H1 (cell line): ENCODE measurements at regions not wholly inside any gene's neighbourhood (a gene's known extent, or its start where the extent isn't known, plus 50 kb on each side); places are given as distances from the start of the nearest gene placed in this dataset.

Experiments used
- CTCF ChIA-PET: fragments of 300-600 bp; sonication (Branson Sonifier 250); formaldehyde crosslinking; loops from one replicate; lab custom pipeline; 2021; ENCODE audit not compliant: partially characterized antibody; lab: Charles Lee
- POLR2A ChIA-PET: fragments of 300-600 bp; sonication (Branson Sonifier 250); formaldehyde crosslinking; loops from one replicate; lab custom pipeline; 2021; ENCODE audit warnings: inconsistent platforms; ENCODE audit not compliant: partially characterized antibody; lab: Charles Lee
- DNase-seq, 2 experiments: peaks; one replicate each; pipeline versions ENCODE4 v3.0.0 to v3.0.0-alpha.2; 2010 to 2022; ENCODE audit warnings: low spot score in 2 of 2, low read depth in 1 of 2, mixed read lengths in 1 of 2
- FAIRE-seq: peaks from 2 replicates; lab custom pipeline; 2011; peaks lifted over from hg19 to GRCh38; lab: Jason Lieb, UNC
- H2AFZ ChIP-seq: 2 replicates; pipeline ENCODE4 v1.8.1; 2012; ENCODE audit warnings: low read length, inconsistent platforms
- H2AK5ac ChIP-seq: 2 replicates; pipeline ENCODE4 v1.6.1; 2013; ENCODE audit warnings: low read depth, low read length
- H2BK120ac ChIP-seq: replicated peaks from 2 replicates; pipeline ENCODE3; 2013; ENCODE audit warnings: low read depth, low read length, inconsistent platforms
- H2BK12ac ChIP-seq: 2 replicates; pipeline ENCODE4 v1.6.1; 2013; ENCODE audit warnings: low read depth, low read length
- H2BK15ac ChIP-seq: 2 replicates; pipeline ENCODE4 v1.6.1; 2013; ENCODE audit warnings: low read length
- H2BK20ac ChIP-seq: 2 replicates; pipeline ENCODE4 v1.6.1; 2013; ENCODE audit warnings: low read length
- H2BK5ac ChIP-seq: 2 replicates; pipeline ENCODE4 v1.6.1; 2013; ENCODE audit warnings: low read depth, low read length
- H3K14ac ChIP-seq: 2 replicates; pipeline ENCODE4 v1.6.1; 2013; ENCODE audit warnings: inconsistent platforms; ENCODE audit not compliant: insufficient read length
- H3K18ac ChIP-seq: 2 replicates; pipeline ENCODE4 v1.6.1; 2013; ENCODE audit warnings: low read length; ENCODE audit errors: extremely low read depth
- H3K23ac ChIP-seq: 2 replicates; pipeline ENCODE4 v1.6.1; 2013; ENCODE audit warnings: inconsistent platforms; ENCODE audit not compliant: insufficient read length
- H3K23me2 ChIP-seq: 2 replicates; pipeline ENCODE4 v1.6.1; 2013; ENCODE audit warnings: low read depth, low read length
- H3K27ac ChIP-seq: 2 replicates; pipeline ENCODE4 v1.6.1; 2011; ENCODE audit warnings: low read depth, low read length, inconsistent platforms
- H3K27me3 ChIP-seq, 4 experiments: replicated peaks in 1 of 4; 1 replicate in 1 of 4; 2 replicates in 3 of 4; pipeline versions ENCODE4 v1.6.1 to v1.8.1; 2011 to 2013; ENCODE audit warnings: low read length in 3 of 4, mild to moderate bottlenecking in 3 of 4, inconsistent platforms in 2 of 4, mixed read lengths in 2 of 4, moderate library complexity in 1 of 4; ENCODE audit not compliant: control insufficient read depth in 3 of 4, insufficient read depth in 3 of 4; ENCODE audit errors: extremely low read depth in 1 of 4
- H3K36me3 ChIP-seq, 4 experiments: 2 replicates each; pipeline versions ENCODE4 v1.6.1 to v1.8.1; 2011 to 2013; ENCODE audit warnings: mild to moderate bottlenecking in 4 of 4, low read length in 3 of 4, moderate library complexity in 2 of 4, control low read depth in 1 of 4, inconsistent platforms in 1 of 4; ENCODE audit not compliant: insufficient read depth in 4 of 4, control insufficient read depth in 2 of 4
- H3K4ac ChIP-seq: replicated peaks from 2 replicates; pipeline ENCODE3; 2013; ENCODE audit warnings: low read length, low read depth, mixed read lengths, inconsistent platforms; ENCODE audit not compliant: insufficient read length
- H3K4me1 ChIP-seq, 4 experiments: replicated peaks in 1 of 4; 1 replicate in 1 of 4; 2 replicates in 3 of 4; pipeline versions ENCODE4 v1.6.1 to v1.8.1; 2011 to 2013; ENCODE audit warnings: low read length in 3 of 4, inconsistent platforms in 2 of 4, mixed read lengths in 1 of 4; ENCODE audit not compliant: insufficient read depth in 4 of 4, control insufficient read depth in 3 of 4
- H3K4me2 ChIP-seq, 2 experiments: 2 replicates each; pipeline versions ENCODE4 v1.6.1 to v1.8.1; 2011 to 2013; ENCODE audit warnings: low read depth in 2 of 2, low read length in 2 of 2, control low read depth in 1 of 2, inconsistent platforms in 1 of 2, mild to moderate bottlenecking in 1 of 2; ENCODE audit not compliant: insufficient read depth in 1 of 2
- H3K4me3 ChIP-seq, 4 experiments: fragments of 200-600, 300-600 bp in 1 of 4; sonication (generic), shearing (Covaris generic), sonication (Bioruptor Twin) in 1 of 4; 2 replicates each; pipeline versions ENCODE4 v1.5.1 to v1.8.1; 2011 to 2016; ENCODE audit warnings: low read length in 4 of 4, low read depth in 3 of 4, control low read depth in 2 of 4, inconsistent platforms in 2 of 4, mild to moderate bottlenecking in 2 of 4, mixed read lengths in 1 of 4, moderate library complexity in 1 of 4; ENCODE audit not compliant: insufficient read depth in 2 of 4; ENCODE audit errors: extremely low read depth in 1 of 4
- H3K56ac ChIP-seq: replicated peaks from 2 replicates; pipeline ENCODE3; 2013; ENCODE audit warnings: low read depth, mild to moderate bottlenecking, mixed read lengths, low read length, inconsistent platforms; ENCODE audit not compliant: insufficient read length
- H3K79me1 ChIP-seq: 2 replicates; pipeline ENCODE4 v1.6.1; 2013; ENCODE audit warnings: low read depth, low read length, control low read depth
- H3K79me2 ChIP-seq, 2 experiments: 2 replicates each; pipeline versions ENCODE4 v1.6.1 to v1.8.1; 2012 to 2013; ENCODE audit warnings: low read length in 2 of 2, mild to moderate bottlenecking in 2 of 2, inconsistent platforms in 1 of 2; ENCODE audit not compliant: insufficient read depth in 2 of 2, control insufficient read depth in 1 of 2
- H3K9ac ChIP-seq, 4 experiments: replicated peaks in 1 of 4; 1 replicate in 1 of 4; 2 replicates in 3 of 4; pipeline versions ENCODE4 v1.6.1 to v1.8.1; 2011 to 2013; ENCODE audit warnings: low read depth in 3 of 4, low read length in 3 of 4, control low read depth in 2 of 4, mild to moderate bottlenecking in 2 of 4, moderate library complexity in 2 of 4, inconsistent platforms in 1 of 4; ENCODE audit errors: extremely low read depth in 1 of 4
- H3K9me3 ChIP-seq, 2 experiments: 2 replicates each; pipeline versions ENCODE4 v1.6.1 to v1.8.1; 2012 to 2013; ENCODE audit warnings: mild to moderate bottlenecking in 2 of 2, moderate library complexity in 2 of 2, control low read depth in 1 of 2, inconsistent platforms in 1 of 2, low read depth in 1 of 2, low read length in 1 of 2, mixed read lengths in 1 of 2; ENCODE audit not compliant: insufficient read depth in 2 of 2
- H4K20me1 ChIP-seq, 2 experiments: replicated peaks in 1 of 2; 2 replicates each; pipeline versions ENCODE3 to v1.8.1; 2011 to 2013; ENCODE audit warnings: inconsistent platforms in 2 of 2, low read length in 2 of 2, mild to moderate bottlenecking in 1 of 2; ENCODE audit not compliant: insufficient read depth in 2 of 2, control insufficient read depth in 1 of 2
- H4K5ac ChIP-seq: 2 replicates; pipeline ENCODE4 v1.6.1; 2013; ENCODE audit warnings: low read length, low read depth, mixed read lengths, inconsistent platforms; ENCODE audit not compliant: insufficient read length
- H4K8ac ChIP-seq: 2 replicates; pipeline ENCODE4 v1.8.0; 2013; ENCODE audit warnings: mild to moderate bottlenecking, moderate library complexity, low read length, inconsistent platforms; ENCODE audit not compliant: insufficient read depth; ENCODE audit errors: extremely low read depth
- H4K91ac ChIP-seq: replicated peaks from 2 replicates; pipeline ENCODE3; 2013; ENCODE audit warnings: low read length, mixed read lengths, inconsistent platforms; ENCODE audit not compliant: insufficient read length
- BCL11A ChIP-seq, 2 experiments: IDR thresholded peaks; one replicate each; pipeline ENCODE4 v1.6.1; 2011; ENCODE audit warnings: low read depth in 2 of 2, low read length in 2 of 2, mild to moderate bottlenecking in 2 of 2
- RNF2 ChIP-seq: fragments of 200-900, 300-1000 bp; sonication (generic); IDR thresholded peaks from 2 replicates; pipeline ENCODE4 v1.7.1; 2016; ENCODE audit warnings: borderline replicate concordance, low read depth, mild to moderate bottlenecking, antibody characterized with exemption, low read length; ENCODE audit not compliant: poor library complexity, severe bottlenecking; ENCODE audit errors: missing control alignments
- WGBS, 2 experiments: shearing (Covaris generic) in 1 of 2; methylation state at CpG; one replicate each; pipeline versions ENCODE4 v1.1.6 to v1.1.7; 2013 to 2015; ENCODE audit warnings: low lambda C conversion rate in 2 of 2, mixed read lengths in 2 of 2, inconsistent platforms in 1 of 2, low coverage in 1 of 2, missing lambda C conversion rate in 1 of 2; ENCODE audit not compliant: insufficient replicate concordance in 2 of 2, insufficient coverage in 1 of 2, insufficient read length in 1 of 2; ENCODE audit errors: extremely low coverage in 1 of 2, missing lambda C conversion rate in 1 of 2; 5-methylcytosine and 5-hydroxymethylcytosine counted together

DNA sequence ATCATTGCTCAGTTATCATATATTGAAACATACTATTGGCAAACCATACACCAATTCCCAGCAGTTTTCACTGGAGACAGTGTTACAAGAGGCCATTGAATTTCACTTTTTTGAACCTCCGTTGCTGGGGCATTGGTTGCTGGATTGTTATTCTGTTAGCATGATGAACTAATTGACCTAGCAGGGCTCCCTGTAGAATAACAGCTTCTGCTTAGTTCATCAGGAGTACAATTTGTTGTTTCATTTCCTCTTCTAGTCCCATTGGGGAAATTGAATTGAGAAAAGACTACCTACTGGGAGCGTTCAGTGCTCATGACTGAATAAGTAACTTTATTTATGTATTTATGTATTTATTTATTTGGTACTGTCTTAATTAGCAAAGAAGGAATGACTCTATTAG, 151.6 kb downstream of the SLIT2 start:
- Histone ChIP-seq H4K5ac (no peak overlapping the region), H3K79me2 (no peaks in the 10 kb centered on the region), H4K8ac (no peak overlapping the region), H3K4ac (no peak overlapping the region), H2BK5ac (no peak overlapping the region), H2BK120ac (no peak overlapping the region), H3K9ac (no peak overlapping the region), H3K27ac (no peak overlapping the region), H4K20me1 (no peaks in the 10 kb centered on the region), H2BK20ac (no peak overlapping the region), H3K18ac (no peak overlapping the region), H3K79me1 (no peaks in the 10 kb centered on the region), H3K23ac (no peak overlapping the region), H3K14ac (no peak overlapping the region), H3K4me2 (no peak overlapping the region), H3K56ac (no peak overlapping the region), H3K9me3 (no peaks in the 10 kb centered on the region), H4K91ac (no peak overlapping the region), H2BK12ac (no peak overlapping the region), H3K23me2 (no peaks in the 10 kb centered on the region), H3K4me3 (no peak overlapping the region), H3K4me1 (no peaks in the 10 kb centered on the region), H2BK15ac (no peak overlapping the region), H2AK5ac (no peak overlapping the region), H2AFZ (no peak overlapping the region), H3K36me3 (no peaks in the 10 kb centered on the region), H3K27me3 (no peaks in the 10 kb centered on the region)
- TF ChIP-seq RNF2: no peak
- no peak for TF ChIP-seq BCL11A (IDR thresholded peaks at IDR 0.05; ENCODE audit: low read depth in 2 of 2, low read length in 2 of 2)
- CTCF ChIA-PET: no interaction called here
- FAIRE-seq: no peak
- 78% methylated on average over 2 of the region's 2 CpGs; no CpG with 5 or more reads in 1 of the 2 experiments for WGBS, 2 experiments
- POLR2A ChIA-PET: no interaction called here
- DNase-seq: no peak
